GM21360 (cell line): ENCODE measurements at regions not wholly inside any gene's neighbourhood (a gene's known extent, or its start where the extent isn't known, plus 50 kb on each side); places are given as distances from the start of the nearest gene placed in this dataset.

Experiments
- ATAC-seq: cut with Tn5 transposase; IDR thresholded peaks from one replicate; pipeline ENCODE4 v1.9.1; 2021; ENCODE audit warnings: mild to moderate bottlenecking, moderate library complexity; ENCODE audit not compliant: unreplicated experiment

DNA sequence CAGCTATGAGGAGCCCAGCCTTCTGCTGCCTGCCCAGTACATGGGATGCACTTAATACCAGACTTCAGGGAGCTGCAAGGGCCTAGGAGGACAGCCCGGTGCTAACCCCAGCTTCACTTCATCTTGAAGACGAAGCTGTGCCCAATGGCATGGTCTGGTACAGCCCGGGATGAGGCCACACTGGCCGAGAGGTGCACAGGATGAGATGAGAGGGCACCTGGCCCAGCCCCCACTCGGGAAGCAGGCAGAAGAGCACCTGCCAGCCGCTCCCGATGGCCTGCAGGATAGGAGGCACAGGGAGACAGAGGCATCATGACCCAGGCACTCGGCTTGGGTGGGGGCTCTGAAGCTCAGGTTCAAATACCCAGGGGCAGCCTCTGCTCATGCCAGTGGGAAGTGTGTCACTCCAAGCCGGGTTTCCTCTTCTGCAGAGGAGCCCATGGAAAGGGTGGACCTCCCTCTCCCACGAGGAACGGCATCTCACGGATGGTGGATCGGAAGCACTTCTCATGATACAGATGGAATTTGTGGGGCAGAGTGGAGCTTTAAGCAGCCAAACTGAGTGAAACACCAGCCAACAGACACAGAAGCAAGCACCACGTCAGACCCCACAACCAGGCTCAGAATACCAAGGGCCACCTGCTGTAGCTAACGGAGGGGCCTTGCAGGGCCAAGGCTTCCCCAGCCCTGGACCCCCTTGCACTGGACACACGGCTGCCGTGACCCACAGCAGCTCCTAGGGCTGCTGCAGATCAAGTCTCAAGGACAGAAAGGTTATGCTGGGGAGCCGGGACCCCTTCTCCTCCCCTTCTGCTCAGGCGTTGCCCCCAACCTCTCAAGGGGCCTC, 875.2 kb downstream of the BRD1 start:
- no peak for ATAC-seq

- no peak for ATAC-seq
These were observed 875.8 kb downstream of the BRD1 start for GRCh38 chr22:48951836-48952235.

DNA sequence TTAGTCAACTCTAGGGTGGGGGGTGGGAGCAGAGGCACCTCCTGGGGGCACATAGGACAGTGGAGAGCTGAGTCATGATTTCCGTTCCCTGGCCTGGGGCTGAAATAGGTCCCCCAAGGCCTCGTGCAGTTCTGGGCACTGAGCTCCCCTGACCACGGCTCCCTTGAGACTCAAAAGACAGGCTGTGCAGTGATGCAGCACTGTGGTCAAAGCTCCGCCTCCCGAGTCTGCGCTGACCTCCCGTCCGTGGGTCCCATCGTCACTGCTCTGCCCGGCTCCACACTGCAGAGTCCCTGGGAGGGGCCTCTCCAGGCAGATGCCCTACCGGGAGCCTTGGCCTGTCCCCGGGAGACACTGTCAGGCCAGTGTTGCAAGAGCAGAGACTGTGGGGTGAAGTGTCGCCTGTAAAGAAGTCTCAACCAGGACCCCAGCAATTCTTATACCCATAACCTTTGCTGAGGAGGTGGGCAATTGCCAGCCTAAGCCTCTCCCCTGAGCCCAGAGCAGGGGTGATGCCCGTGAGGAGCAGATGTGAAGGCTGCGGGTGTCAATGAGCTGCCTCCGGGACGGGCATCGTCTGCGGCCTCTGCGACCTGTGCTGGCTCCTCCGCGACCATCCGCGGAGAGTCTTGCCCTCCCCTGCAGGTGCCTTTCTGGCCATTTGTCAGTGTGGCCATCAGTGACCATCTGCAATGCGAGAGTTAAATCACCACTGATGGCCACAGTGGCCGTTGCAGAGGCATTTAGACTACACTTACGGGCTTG, 877.3 kb downstream of the BRD1 start:
- no peak for ATAC-seq

DNA sequence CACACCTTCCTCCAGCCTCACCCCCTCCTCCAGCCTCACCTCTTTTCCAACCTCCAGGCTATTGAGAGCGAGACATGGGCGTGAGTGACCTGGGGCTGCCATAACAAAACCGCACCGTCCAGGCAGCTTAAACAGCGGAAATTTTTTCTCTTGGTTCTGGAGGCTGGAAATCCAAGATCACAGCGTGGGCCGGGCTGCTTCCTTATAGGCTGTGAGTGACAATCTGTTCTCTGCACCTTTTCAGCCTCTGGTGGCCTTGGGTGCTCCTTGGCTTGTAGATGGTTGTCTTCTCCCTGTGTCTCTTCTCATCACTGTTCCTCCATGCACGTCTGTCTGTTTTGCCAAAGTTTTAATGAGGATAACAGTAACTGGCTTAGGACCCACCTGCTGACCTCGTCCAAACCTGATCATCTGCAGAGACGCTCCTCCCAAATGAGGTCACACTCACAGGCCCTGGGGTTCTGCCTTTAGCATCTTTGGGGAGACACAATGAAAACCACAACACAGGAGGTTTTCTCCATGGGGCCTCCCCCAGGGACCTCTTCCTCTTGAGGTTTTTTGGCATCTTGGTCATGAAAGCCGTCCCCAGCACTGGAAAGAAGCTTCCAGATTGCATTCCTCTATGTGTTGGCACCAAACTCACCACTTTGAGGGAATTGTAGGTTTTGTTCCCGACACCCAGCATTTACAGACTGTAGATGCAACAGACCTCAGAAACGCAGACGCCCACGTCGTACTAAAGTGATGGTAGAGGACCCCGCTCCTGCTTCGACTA, 878.1 kb downstream of the BRD1 start:
- ATAC-seq: no peak

DNA sequence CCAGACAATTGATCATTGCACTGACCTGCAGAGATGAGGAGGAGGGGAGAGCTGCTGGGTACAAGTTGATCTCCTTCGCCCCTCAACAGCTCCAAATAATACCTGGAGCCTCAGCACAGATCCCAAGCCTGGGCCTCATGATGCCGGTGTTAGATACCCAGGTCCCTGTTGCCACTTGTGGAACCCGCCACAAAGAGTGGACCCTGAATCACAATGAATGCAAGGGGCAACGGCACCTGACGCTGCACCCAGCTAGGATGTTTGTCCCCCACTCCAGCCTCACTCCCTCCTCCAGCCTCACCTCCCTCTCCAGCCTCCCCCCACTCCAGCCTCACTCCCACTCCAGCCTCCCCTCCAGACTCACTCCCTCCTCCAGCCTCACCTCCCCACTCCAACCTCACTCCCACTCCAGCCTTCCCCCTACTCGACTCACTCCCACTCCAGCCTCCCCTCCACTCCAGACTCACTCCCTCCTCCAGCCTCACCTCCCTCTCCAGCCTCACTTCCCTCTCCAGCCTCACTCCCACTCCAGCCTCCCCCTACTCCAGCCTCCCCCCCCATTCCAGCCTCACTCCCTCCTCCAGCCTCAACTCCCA, 879.0 kb downstream of the BRD1 start:
- ATAC-seq: no peak

DNA sequence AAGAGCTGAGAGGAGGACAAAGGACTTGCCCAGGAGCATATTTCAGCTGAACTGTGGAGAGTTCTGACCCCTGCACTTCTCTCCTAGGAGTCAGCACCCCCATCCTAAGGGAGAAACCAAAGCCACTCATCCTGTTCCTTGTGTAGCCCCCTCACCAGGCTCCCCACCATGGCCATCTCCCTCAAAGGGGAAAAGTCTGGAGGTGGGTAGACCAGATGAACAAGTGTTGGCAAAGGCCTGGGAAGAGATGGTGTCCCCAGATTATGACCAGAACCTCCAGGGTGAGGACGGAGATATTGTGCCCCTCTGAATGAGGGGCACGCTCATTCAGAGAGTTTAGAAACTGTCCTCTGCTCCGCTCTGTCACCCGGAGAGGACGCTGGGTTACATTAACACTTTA, 880.0 kb downstream of the BRD1 start:
- ATAC-seq: no peak

GRCh38 chr22:48945621-48946458, 881.8 kb downstream of the BRD1 start:
- ATAC-seq: no peak

GRCh38 chr22:48944751-48945620, 882.7 kb downstream of the BRD1 start:
- no peak for ATAC-seq

- no peak for ATAC-seq
These were observed 883.3 kb downstream of the BRD1 start for GRCh38 chr22:48944433-48944750.

GRCh38 chr22:48943567-48944432, 883.9 kb downstream of the BRD1 start:
- ATAC-seq: no peak

GRCh38 chr22:48942698-48943566, 884.7 kb downstream of the BRD1 start:
- ATAC-seq: no peak

DNA sequence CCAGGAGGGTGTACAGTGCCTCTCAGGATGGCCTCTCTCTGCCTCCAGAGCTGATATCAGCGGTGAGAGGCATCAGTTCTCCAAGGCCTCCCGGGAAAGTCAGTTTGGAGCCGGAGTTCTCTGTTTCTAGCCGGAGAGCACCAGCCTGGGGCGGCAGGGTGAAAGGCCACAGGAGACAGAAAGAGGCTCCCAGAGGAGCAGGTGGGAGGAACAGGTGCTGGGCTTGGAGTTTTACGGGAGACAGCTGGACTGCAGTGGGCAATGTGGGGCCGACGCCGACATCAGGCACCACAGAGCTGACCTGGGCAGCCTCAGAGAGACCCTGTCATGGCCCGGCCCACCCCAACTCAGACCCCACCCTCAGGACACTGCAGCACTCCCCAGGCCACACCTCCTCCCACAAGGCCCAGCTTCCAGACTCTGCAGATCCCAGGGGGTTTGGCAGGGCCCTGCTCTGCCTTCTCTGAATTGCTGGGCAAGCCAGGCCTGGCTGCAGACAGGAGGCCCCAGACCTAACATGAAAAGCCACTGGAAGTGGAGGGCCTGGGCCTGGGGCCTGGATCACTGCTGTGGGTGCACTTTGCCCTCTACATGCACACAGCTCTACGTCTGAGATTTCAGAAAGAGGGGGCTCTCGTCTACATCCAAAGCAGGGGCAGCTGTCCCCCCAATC, 885.6 kb downstream of the BRD1 start:
- no peak for ATAC-seq

- ATAC-seq: no peak
These were observed 886.4 kb downstream of the BRD1 start for GRCh38 chr22:48941033-48941902.

GRCh38 chr22:48940266-48941032, 887.2 kb downstream of the BRD1 start:
- ATAC-seq: no peak
